GM13977 (cell line): ENCODE measurements at regions not wholly inside any gene's neighbourhood (a gene's known extent, or its start where the extent isn't known, plus 50 kb on each side); places are given as distances from the start of the nearest gene placed in this dataset.
"Not testable (repeated sequence)": the region's sequence is repeated elsewhere in the genome, so short reads cannot be mapped to it uniquely, and the experiment has no call there.

ENCODE experiments used
- DNase-seq: peaks from one replicate; pipeline ENCODE4 v3.0.0; 2012; ENCODE audit warnings: low spot score
- in situ Hi-C: fragments of 300-500 bp; cut with MboI; formaldehyde crosslinking; loops from one replicate; pipeline ENCODE4 v1.12.0; 2022; ENCODE audit warnings: low sequenced_read_pairs, low pct_unique_long_range_greater_than_20kb, mixed read lengths, inconsistent platforms; ENCODE audit not compliant: unreplicated experiment
- TF ChIP-seq, protein P1 (sequence below): IDR thresholded peaks from 2 replicates; pipeline ENCODE4 v1.5.1; 2012; ENCODE audit warnings: mild to moderate bottlenecking, control low read depth; ENCODE audit not compliant: insufficient read depth; ENCODE audit errors: extremely low read depth, missing control alignments

GRCh38 chr3:22386107-22386506, 635.1 kb upstream of the ZNF385D start:
- no peak for DNase-seq
- in situ Hi-C loops, result no loop called here

DNA sequence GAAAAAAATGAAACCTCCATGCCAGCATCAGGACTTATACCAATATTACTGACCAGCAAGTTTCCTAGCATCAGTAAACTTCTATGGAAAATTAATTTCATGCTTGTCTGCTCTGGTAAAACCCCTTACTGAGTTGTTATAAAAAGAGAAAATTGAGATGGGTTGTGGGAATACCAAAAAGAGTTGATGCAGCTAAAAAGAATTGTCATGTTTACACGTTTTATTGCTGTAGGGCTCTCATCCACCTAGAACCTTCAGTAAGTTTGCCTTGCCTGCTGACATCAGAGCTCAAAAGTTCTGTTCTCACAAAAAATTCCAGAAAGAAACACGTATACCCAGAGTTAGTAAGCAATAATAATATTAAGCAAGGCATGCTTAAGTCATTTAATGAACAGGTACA, 641.3 kb upstream of the ZNF385D start:
- no peak for DNase-seq
- TF ChIP-seq, protein P1, sequence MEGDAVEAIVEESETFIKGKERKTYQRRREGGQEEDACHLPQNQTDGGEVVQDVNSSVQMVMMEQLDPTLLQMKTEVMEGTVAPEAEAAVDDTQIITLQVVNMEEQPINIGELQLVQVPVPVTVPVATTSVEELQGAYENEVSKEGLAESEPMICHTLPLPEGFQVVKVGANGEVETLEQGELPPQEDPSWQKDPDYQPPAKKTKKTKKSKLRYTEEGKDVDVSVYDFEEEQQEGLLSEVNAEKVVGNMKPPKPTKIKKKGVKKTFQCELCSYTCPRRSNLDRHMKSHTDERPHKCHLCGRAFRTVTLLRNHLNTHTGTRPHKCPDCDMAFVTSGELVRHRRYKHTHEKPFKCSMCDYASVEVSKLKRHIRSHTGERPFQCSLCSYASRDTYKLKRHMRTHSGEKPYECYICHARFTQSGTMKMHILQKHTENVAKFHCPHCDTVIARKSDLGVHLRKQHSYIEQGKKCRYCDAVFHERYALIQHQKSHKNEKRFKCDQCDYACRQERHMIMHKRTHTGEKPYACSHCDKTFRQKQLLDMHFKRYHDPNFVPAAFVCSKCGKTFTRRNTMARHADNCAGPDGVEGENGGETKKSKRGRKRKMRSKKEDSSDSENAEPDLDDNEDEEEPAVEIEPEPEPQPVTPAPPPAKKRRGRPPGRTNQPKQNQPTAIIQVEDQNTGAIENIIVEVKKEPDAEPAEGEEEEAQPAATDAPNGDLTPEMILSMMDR, result no peak
- in situ Hi-C loops, result no loop called here

More at GRCh38 chr3:22386107-22386506, 635.1 kb upstream of the ZNF385D start:
- TF ChIP-seq, protein P1, result no peak

DNA sequence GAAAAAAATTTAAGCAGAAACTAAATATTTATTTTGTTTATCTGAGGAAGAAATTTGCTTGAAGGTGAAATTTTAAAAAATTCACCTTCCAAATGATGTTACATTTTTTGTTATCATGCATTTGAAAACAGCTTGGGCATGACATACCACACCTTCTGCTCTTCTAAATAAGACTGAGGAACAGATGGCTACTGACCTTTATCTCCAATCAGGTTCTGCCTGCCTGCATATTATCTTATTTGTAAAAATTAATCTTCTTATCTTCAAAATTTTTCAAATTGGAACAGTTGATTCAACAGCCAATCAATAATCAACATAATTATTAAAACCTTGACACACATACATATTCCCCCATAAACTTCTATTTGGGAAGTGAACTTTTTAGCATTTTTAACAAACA, 641.8 kb upstream of the ZNF385D start:
- in situ Hi-C loops, result no loop called here
- no peak for DNase-seq
- TF ChIP-seq, protein P1, result no peak

DNA sequence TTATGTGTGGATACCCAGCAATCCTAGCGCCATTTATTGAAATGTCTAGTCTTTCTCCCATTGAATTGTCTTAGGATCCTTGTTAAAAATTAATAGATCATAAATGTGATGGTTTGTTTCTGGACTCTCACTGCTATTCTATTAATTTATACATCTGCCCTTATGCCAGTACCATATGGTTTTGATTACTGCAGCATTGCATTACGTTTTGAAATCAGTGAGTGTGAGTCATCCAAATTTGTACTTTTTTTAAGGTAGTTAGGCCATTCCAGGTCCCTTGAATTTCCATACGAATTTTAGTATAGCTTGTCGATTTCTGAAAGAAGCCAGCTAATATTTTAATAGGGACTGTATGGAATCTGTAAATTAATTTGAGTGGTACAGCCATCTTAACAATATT, 648.6 kb upstream of the ZNF385D start:
- DNase-seq, result no peak
- TF ChIP-seq, protein P1, result no peak
- in situ Hi-C loops, result no loop called here

GRCh38 chr3:22401499-22401898, 650.5 kb upstream of the ZNF385D start:
- in situ Hi-C loops, result no loop called here
- TF ChIP-seq, protein P1, result no peak
- no peak for DNase-seq

GRCh38 chr3:22414239-22414638, 663.2 kb upstream of the ZNF385D start:
- in situ Hi-C loops, result no loop called here
- no peak for DNase-seq
- TF ChIP-seq, protein P1, result no peak

GRCh38 chr3:22416838-22417446, 665.9 kb upstream of the ZNF385D start:
- in situ Hi-C loops, DNase-seq: not testable (repeated sequence)
